K562 (cell line): ENCODE measurements at regions not wholly inside any gene's neighbourhood (a gene's known extent, or its start where the extent isn't known, plus 50 kb on each side); places are given as distances from the start of the nearest gene placed in this dataset.

Source experiments
- ATF6 ChIP-seq: sonication (generic); formaldehyde crosslinking; IDR thresholded peaks from 2 replicates; pipeline ENCODE4 v1.4.0; 2020; ENCODE audit warnings: mild to moderate bottlenecking, missing genetic modification reagents
- BHLHE40 ChIP-seq: IDR thresholded peaks from 2 replicates; pipeline ENCODE4 v1.6.1; 2011; ENCODE audit warnings: low read length, improper control_type of control experiment
- HNRNPH1 ChIP-seq: fragments of 200-400 bp; formaldehyde crosslinking; optimal IDR thresholded peaks from 2 replicates; pipeline ENCODE3; 2017; ENCODE audit warnings: low read depth, mild to moderate bottlenecking, low read length, moderate library complexity
- MCM2 ChIP-seq: fragments of 450-650 bp; IDR thresholded peaks from 2 replicates; pipeline ENCODE4 v1.6.1; 2017; ENCODE audit warnings: low read depth, mild to moderate bottlenecking
- NR0B1 ChIP-seq: fragments of 450-650 bp; IDR thresholded peaks from one replicate; pipeline ENCODE4 v1.6.1; 2018; ENCODE audit warnings: mild to moderate bottlenecking, moderate library complexity; ENCODE audit not compliant: partially characterized antibody
- RFX7 ChIP-seq: fragments of 250-450 bp; sonication (Bioruptor Pico); IDR thresholded peaks from 2 replicates; pipeline ENCODE4 v1.5.1; 2021; ENCODE audit warnings: mild to moderate bottlenecking
- ZNF24 ChIP-seq: fragments of 450-650 bp; IDR thresholded peaks from 2 replicates; pipeline ENCODE4 v1.6.1; 2016
- ZNF407 ChIP-seq: fragments of 450-650 bp; IDR thresholded peaks from 2 replicates; pipeline ENCODE4 v1.6.1; 2016; ENCODE audit warnings: low read depth
- TF ChIP-seq, protein P1 (sequence below): sonication (generic); formaldehyde crosslinking; IDR thresholded peaks from 2 replicates; pipeline ENCODE4 v1.8.1; 2023; ENCODE audit warnings: missing genetic modification reagents, mild to moderate bottlenecking, borderline replicate concordance

GRCh38 chr7:106358103-106358663 lies 73.4 kb upstream of the NAMPT start (continued):
- TF ChIP-seq, protein P1, sequence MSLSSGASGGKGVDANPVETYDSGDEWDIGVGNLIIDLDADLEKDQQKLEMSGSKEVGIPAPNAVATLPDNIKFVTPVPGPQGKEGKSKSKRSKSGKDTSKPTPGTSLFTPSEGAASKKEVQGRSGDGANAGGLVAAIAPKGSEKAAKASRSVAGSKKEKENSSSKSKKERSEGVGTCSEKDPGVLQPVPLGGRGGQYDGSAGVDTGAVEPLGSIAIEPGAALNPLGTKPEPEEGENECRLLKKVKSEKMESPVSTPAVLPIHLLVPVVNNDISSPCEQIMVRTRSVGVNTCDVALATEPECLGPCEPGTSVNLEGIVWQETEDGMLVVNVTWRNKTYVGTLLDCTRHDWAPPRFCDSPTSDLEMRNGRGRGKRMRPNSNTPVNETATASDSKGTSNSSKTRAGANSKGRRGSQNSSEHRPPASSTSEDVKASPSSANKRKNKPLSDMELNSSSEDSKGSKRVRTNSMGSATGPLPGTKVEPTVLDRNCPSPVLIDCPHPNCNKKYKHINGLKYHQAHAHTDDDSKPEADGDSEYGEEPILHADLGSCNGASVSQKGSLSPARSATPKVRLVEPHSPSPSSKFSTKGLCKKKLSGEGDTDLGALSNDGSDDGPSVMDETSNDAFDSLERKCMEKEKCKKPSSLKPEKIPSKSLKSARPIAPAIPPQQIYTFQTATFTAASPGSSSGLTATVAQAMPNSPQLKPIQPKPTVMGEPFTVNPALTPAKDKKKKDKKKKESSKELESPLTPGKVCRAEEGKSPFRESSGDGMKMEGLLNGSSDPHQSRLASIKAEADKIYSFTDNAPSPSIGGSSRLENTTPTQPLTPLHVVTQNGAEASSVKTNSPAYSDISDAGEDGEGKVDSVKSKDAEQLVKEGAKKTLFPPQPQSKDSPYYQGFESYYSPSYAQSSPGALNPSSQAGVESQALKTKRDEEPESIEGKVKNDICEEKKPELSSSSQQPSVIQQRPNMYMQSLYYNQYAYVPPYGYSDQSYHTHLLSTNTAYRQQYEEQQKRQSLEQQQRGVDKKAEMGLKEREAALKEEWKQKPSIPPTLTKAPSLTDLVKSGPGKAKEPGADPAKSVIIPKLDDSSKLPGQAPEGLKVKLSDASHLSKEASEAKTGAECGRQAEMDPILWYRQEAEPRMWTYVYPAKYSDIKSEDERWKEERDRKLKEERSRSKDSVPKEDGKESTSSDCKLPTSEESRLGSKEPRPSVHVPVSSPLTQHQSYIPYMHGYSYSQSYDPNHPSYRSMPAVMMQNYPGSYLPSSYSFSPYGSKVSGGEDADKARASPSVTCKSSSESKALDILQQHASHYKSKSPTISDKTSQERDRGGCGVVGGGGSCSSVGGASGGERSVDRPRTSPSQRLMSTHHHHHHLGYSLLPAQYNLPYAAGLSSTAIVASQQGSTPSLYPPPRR (CRISPR knock-in tag) = no peak
- no peak for TF ChIP-seq NR0B1
- TF ChIP-seq ATF6 = no peak
- TF ChIP-seq MCM2 = no peak
- no peak for TF ChIP-seq RFX7 (CRISPR knock-in tag)
- TF ChIP-seq HNRNPH1 = no peak
- TF ChIP-seq ZNF407 = no peak
- no peak; the same call in 1 of the 2 replicates for TF ChIP-seq ZNF24
- no peak for TF ChIP-seq BHLHE40
